Caco-2 (cell line): ENCODE measurements at regions not wholly inside any gene's neighbourhood (a gene's known extent, or its start where the extent isn't known, plus 50 kb on each side); places are given as distances from the start of the nearest gene placed in this dataset.

ENCODE experiments used
- BruUV-seq: library from RNA; stranded (reverse); fragments of 400-500 nt; replicated peaks from 2 replicates; lab custom pipeline; 2021; lab: Mats Ljungman, UMichigan
- CTCF ChIA-PET: fragments of 300-600 bp; sonication (Branson Sonifier 250); formaldehyde crosslinking; loops from one replicate; lab custom pipeline; 2022; ENCODE audit warnings: antibody characterized with exemption; lab: Charles Lee
- POLR2A ChIA-PET: fragments of 300-600 bp; sonication (Branson Sonifier 250); formaldehyde crosslinking; loops from one replicate; lab custom pipeline; 2022; ENCODE audit warnings: antibody characterized with exemption; lab: Charles Lee
- DNase-seq, 2 experiments: peaks; one replicate each; pipeline versions ENCODE4 v3.0.0 to v3.0.0-alpha.2; 2020 to 2022
- H3K27me3 ChIP-seq: replicated peaks from 2 replicates; pipeline ENCODE4 v1.6.0; 2011; ENCODE audit warnings: low read length; ENCODE audit not compliant: control insufficient read depth, insufficient read depth
- H3K36me3 ChIP-seq: 2 replicates; pipeline ENCODE4 v1.5.1; 2011; ENCODE audit warnings: low read length; ENCODE audit not compliant: control insufficient read depth, insufficient read depth
- H3K4me1 ChIP-seq: fragments of 250-450 bp; sonication (Bioruptor Pico); 2 replicates; pipeline ENCODE4 v1.5.1; 2020; ENCODE audit warnings: mild to moderate bottlenecking
- H3K4me3 ChIP-seq: 2 replicates; pipeline ENCODE4 v1.5.1; 2011; ENCODE audit warnings: low read depth, mild to moderate bottlenecking, control low read depth, low read length
- H3K9me3 ChIP-seq: fragments of 250-450 bp; sonication (Bioruptor Pico); 2 replicates; pipeline ENCODE4 v1.5.1; 2020; ENCODE audit warnings: mild to moderate bottlenecking, moderate library complexity
- H3K27ac Mint-ChIP-seq: one replicate; pipeline ENCODE4 v1.8.0; 2022; ENCODE audit warnings: mixed read lengths; ENCODE audit not compliant: unreplicated experiment
- H3K27me3 Mint-ChIP-seq: one replicate; pipeline ENCODE4 v1.8.0; 2022; ENCODE audit warnings: mixed read lengths; ENCODE audit not compliant: insufficient read depth, unreplicated experiment
- H3K36me3 Mint-ChIP-seq: one replicate; pipeline ENCODE4 v1.8.0; 2022; ENCODE audit warnings: mild to moderate bottlenecking, mixed read lengths; ENCODE audit not compliant: insufficient read depth, unreplicated experiment
- H3K4me1 Mint-ChIP-seq: one replicate; pipeline ENCODE4 v1.8.0; 2022; ENCODE audit warnings: low read depth, mixed read lengths; ENCODE audit not compliant: unreplicated experiment
- H3K4me3 Mint-ChIP-seq: one replicate; pipeline ENCODE4 v1.8.0; 2022; ENCODE audit warnings: mild to moderate bottlenecking, moderate library complexity, mixed read lengths; ENCODE audit not compliant: unreplicated experiment
- H3K9me3 Mint-ChIP-seq: one replicate; pipeline ENCODE4 v1.8.0; 2022; ENCODE audit warnings: mixed read lengths; ENCODE audit not compliant: unreplicated experiment
- intact Hi-C: fragments of 100-400 bp; cut with micrococcal nuclease; formaldehyde crosslinking; loops from one replicate; pipeline ENCODE4 v1.10.0; 2022; ENCODE audit not compliant: unreplicated experiment
- TF ChIP-seq, protein P1 (sequence below), 2 experiments: fragments of 200-600 bp in 1 of 2; IDR thresholded peaks; 1 replicate in 1 of 2; 2 replicates in 1 of 2; pipeline versions ENCODE4 v1.5.1 to v1.8.0; 2011 to 2022; ENCODE audit warnings: antibody characterized with exemption in 1 of 2, control low read depth in 1 of 2, inconsistent platforms in 1 of 2, low read depth in 1 of 2, low read length in 1 of 2, mild to moderate bottlenecking in 1 of 2, moderate library complexity in 1 of 2; ENCODE audit not compliant: insufficient read depth in 1 of 2, severe bottlenecking in 1 of 2, unreplicated experiment in 1 of 2

DNA sequence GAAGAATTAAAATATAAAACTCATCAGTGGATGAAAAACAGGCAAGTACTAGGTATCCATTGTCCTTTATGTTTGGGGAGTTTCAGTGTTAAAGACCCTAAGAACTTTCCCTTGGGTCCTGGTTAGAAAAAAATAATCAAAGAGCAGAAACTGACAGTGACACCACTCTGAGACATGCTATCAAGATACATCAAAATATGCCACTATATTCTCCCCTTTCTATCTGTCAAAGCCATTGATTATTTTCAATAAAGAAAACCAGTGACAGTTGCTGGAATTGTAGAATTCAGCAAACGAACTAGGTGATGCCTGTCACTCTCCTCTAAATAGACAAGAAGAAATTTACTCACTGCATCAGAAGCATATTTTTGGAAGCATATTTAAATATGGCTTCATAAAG is 496.7 kb upstream of the CFAP20DC start:
- no peaks in the 10 kb centered on the region for H3K9me3 Mint-ChIP-seq
- no peaks in the 10 kb centered on the region for H3K36me3 ChIP-seq
- no peak overlapping the region for H3K4me3 Mint-ChIP-seq
- H3K27ac Mint-ChIP-seq: no peak overlapping the region
- H3K4me3 ChIP-seq: no peak overlapping the region
- H3K9me3 ChIP-seq: no peaks in the 10 kb centered on the region
- no peaks in the 10 kb centered on the region for H3K4me1 Mint-ChIP-seq
- ChIA-PET CTCF (no interaction called here), POLR2A (no interaction called here)
- no peaks in the 10 kb centered on the region for H3K36me3 Mint-ChIP-seq
- H3K4me1 ChIP-seq: no peaks in the 10 kb centered on the region
- peaks cover 9% of the 10 kb centered on the region for H3K27me3 Mint-ChIP-seq
- no peaks in the 10 kb centered on the region for H3K27me3 ChIP-seq
- no peak for DNase-seq
- BruUV-seq: no TSS peak
- TF ChIP-seq, protein P1, sequence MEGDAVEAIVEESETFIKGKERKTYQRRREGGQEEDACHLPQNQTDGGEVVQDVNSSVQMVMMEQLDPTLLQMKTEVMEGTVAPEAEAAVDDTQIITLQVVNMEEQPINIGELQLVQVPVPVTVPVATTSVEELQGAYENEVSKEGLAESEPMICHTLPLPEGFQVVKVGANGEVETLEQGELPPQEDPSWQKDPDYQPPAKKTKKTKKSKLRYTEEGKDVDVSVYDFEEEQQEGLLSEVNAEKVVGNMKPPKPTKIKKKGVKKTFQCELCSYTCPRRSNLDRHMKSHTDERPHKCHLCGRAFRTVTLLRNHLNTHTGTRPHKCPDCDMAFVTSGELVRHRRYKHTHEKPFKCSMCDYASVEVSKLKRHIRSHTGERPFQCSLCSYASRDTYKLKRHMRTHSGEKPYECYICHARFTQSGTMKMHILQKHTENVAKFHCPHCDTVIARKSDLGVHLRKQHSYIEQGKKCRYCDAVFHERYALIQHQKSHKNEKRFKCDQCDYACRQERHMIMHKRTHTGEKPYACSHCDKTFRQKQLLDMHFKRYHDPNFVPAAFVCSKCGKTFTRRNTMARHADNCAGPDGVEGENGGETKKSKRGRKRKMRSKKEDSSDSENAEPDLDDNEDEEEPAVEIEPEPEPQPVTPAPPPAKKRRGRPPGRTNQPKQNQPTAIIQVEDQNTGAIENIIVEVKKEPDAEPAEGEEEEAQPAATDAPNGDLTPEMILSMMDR (IDR thresholded peaks at IDR 0.05; ENCODE audit: insufficient read depth in 1 of 2, low read depth in 1 of 2, low read length in 1 of 2, severe bottlenecking in 1 of 2, unreplicated experiment in 1 of 2): no peak
- intact Hi-C loops: no loop called here

DNA sequence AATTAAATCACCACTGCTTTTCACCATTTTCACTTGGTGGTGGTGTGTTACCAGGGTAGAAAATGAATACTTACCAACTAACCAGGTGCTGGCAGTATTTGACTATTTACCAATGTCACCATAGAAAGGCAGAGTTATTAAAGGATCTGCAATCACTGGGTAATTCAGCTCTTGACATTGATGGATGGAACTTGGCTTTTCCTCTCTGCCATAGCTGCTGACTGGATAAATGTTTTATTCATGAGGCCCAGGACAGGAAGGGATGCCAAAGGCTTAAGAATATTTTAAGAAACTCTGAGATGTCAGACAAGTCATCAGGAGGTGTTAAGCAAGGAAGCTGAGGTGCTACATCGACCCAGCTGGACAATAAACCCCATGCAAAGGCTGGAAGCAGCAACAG is 495.5 kb upstream of the CFAP20DC start:
- no peak overlapping the region for H3K4me3 Mint-ChIP-seq
- Histone ChIP-seq H3K9me3 (no peaks in the 10 kb centered on the region), H3K36me3 (no peaks in the 10 kb centered on the region), H3K4me1 (no peaks in the 10 kb centered on the region), H3K27me3 (no peaks in the 10 kb centered on the region), H3K4me3 (no peak overlapping the region)
- BruUV-seq: no TSS peak
- no peaks in the 10 kb centered on the region for H3K4me1 Mint-ChIP-seq
- intact Hi-C loops: no loop called here
- H3K27me3 Mint-ChIP-seq: peaks cover 13% of the 10 kb centered on the region
- no peaks in the 10 kb centered on the region for H3K9me3 Mint-ChIP-seq
- no peaks in the 10 kb centered on the region for H3K36me3 Mint-ChIP-seq
- ChIA-PET POLR2A (no interaction called here), CTCF (no interaction called here)
- DNase-seq: no peak
- TF ChIP-seq, protein P1 (IDR thresholded peaks at IDR 0.05; ENCODE audit: insufficient read depth in 1 of 2, low read depth in 1 of 2, low read length in 1 of 2, severe bottlenecking in 1 of 2, unreplicated experiment in 1 of 2): no peak
- H3K27ac Mint-ChIP-seq: no peak overlapping the region

DNA sequence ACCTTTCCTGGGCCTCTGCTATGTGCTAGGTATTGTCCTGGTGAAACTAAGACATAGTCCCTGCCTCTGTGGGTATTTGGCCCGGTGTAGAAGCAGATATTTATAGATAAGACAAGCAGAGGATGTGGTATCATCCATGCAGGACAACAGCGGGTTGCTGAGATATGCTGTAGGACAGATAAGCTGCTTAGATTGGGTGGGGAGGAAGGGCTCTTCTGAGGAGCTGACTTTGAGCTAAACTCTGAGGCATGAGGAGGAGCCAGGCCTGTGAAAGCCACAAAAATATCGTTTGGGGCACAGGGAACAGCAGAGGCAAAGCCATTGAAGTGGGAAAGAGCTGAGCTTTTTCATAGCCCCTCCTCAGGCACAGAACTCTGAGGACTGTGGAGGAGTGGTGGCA is 492.5 kb upstream of the CFAP20DC start:
- Histone ChIP-seq H3K4me1 (no peaks in the 10 kb centered on the region), H3K27me3 (no peaks in the 10 kb centered on the region), H3K36me3 (no peaks in the 10 kb centered on the region), H3K9me3 (no peaks in the 10 kb centered on the region), H3K4me3 (no peak overlapping the region)
- POLR2A ChIA-PET: no interaction called here
- no peaks in the 10 kb centered on the region for H3K36me3 Mint-ChIP-seq
- no TSS peak for BruUV-seq
- peaks cover 16% of the 10 kb centered on the region for H3K27me3 Mint-ChIP-seq
- TF ChIP-seq, protein P1 (IDR thresholded peaks at IDR 0.05; ENCODE audit: insufficient read depth in 1 of 2, low read depth in 1 of 2, low read length in 1 of 2, severe bottlenecking in 1 of 2, unreplicated experiment in 1 of 2): no peak
- CTCF ChIA-PET: no interaction called here
- no peak overlapping the region for H3K4me3 Mint-ChIP-seq
- no peaks in the 10 kb centered on the region for H3K9me3 Mint-ChIP-seq
- H3K27ac Mint-ChIP-seq: no peak overlapping the region
- H3K4me1 Mint-ChIP-seq: no peaks in the 10 kb centered on the region
- intact Hi-C loops: no loop called here
- no peak for DNase-seq
